Effector memory CD4-positive, alpha-beta T cell (primary cell): ENCODE measurements at regions not wholly inside any gene's neighbourhood (a gene's known extent, or its start where the extent isn't known, plus 50 kb on each side); places are given as distances from the start of the nearest gene placed in this dataset.
"Not testable (repeated sequence)": the region's sequence is repeated elsewhere in the genome, so short reads cannot be mapped to it uniquely, and the experiment has no call there.

Experiments
- DNase-seq, 3 donors: peaks; one replicate each; pipeline ENCODE4 v3.0.0-alpha.2; 2020
- H3K27ac ChIP-seq: 2 replicates; pipeline ENCODE4 v1.7.0; 2013; ENCODE audit warnings: mild to moderate bottlenecking, low read length, moderate library complexity; ENCODE audit not compliant: insufficient read depth, poor library complexity, severe bottlenecking
- H3K27me3 ChIP-seq: replicated peaks from 2 replicates; pipeline ENCODE4 v1.7.0; 2013; ENCODE audit warnings: mild to moderate bottlenecking, low read length; ENCODE audit not compliant: insufficient read depth, control insufficient read depth, poor library complexity, severe bottlenecking
- H3K36me3 ChIP-seq: 2 replicates; pipeline ENCODE4 v1.7.0; 2013; ENCODE audit warnings: mild to moderate bottlenecking, low read length, moderate library complexity; ENCODE audit not compliant: control insufficient read depth, insufficient read depth
- H3K4me1 ChIP-seq: 2 replicates; pipeline ENCODE4 v1.7.0; 2013; ENCODE audit warnings: low read length, mild to moderate bottlenecking; ENCODE audit not compliant: control insufficient read depth, insufficient read depth, poor library complexity, severe bottlenecking
- H3K4me3 ChIP-seq: 2 replicates; pipeline ENCODE4 v1.7.0; 2013; ENCODE audit warnings: low read length, low read depth, mild to moderate bottlenecking; ENCODE audit not compliant: insufficient read depth, poor library complexity, severe bottlenecking
- H3K9me3 ChIP-seq: 2 replicates; pipeline ENCODE4 v1.7.0; 2013; ENCODE audit warnings: mild to moderate bottlenecking, low read length, moderate library complexity; ENCODE audit not compliant: control insufficient read depth

GRCh38 chr7:65797086-65797485, 75.8 kb upstream of the VKORC1L1 start:
- not testable (repeated sequence) for DNase-seq, H3K27ac ChIP-seq, H3K4me3 ChIP-seq, H3K4me1 ChIP-seq, H3K9me3 ChIP-seq, H3K36me3 ChIP-seq, H3K27me3 ChIP-seq

- not testable (repeated sequence) for H3K4me1 ChIP-seq, H3K4me3 ChIP-seq, H3K9me3 ChIP-seq, H3K27me3 ChIP-seq, H3K27ac ChIP-seq, DNase-seq, H3K36me3 ChIP-seq
These were observed 75.3 kb upstream of the VKORC1L1 start for GRCh38 chr7:65797566-65797965.

DNA sequence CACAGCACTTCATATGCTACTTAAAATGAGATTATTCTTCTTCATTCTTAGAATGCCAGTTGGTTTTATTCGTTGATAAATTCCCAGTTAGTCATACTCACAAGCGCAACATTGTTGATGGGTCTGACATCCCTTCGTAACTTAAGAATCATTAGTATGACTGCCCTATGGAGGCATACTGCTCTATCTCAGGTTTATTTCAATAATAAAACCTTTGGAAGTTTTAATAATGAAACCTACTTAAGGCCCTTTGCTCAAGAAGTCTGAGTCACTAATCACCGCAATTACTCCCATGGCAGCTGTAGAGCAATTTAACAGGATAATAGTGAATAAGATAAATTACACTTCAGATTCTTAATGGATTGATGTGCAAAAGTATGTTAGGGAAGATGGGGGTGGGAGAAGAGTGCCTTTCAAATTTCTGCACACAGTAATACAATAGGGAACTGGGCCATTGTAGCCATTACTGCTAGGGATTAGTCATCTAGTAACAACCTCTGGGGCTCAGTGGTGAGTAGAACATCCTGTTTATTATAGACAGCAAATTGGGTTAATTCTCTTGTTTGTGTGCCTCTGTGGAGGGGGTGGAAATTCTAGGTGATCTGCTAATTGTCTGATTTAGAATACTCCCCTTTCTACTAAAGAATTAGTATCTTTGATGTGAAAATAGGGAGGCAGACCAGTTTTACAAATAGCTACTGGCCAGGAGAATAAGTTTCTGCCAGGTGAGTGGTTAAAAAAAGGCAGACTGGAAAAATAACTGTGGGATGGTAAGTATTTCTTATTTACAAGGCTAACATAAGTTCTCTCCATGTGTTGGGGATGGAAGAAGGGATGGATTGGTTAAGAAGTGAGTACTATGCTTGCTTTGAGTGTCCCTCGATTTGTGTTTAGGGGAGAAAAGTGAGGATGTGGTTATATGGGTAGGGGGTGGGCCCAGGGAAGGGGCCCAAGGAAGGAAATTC, 74.5 kb upstream of the VKORC1L1 start:
- Histone ChIP-seq H3K9me3 (no peaks in the 10 kb centered on the region), H3K36me3 (no peaks in the 10 kb centered on the region), H3K4me3 (no peak overlapping the region), H3K27ac (no peak overlapping the region), H3K4me1 (no peaks in the 10 kb centered on the region), H3K27me3 (no peaks in the 10 kb centered on the region)
- DNase-seq: no peak

GRCh38 chr7:65800191-65800590, 72.7 kb upstream of the VKORC1L1 start:
- H3K4me3 ChIP-seq, H3K36me3 ChIP-seq, H3K9me3 ChIP-seq, H3K27me3 ChIP-seq, DNase-seq, H3K4me1 ChIP-seq, H3K27ac ChIP-seq: not testable (repeated sequence)

DNA sequence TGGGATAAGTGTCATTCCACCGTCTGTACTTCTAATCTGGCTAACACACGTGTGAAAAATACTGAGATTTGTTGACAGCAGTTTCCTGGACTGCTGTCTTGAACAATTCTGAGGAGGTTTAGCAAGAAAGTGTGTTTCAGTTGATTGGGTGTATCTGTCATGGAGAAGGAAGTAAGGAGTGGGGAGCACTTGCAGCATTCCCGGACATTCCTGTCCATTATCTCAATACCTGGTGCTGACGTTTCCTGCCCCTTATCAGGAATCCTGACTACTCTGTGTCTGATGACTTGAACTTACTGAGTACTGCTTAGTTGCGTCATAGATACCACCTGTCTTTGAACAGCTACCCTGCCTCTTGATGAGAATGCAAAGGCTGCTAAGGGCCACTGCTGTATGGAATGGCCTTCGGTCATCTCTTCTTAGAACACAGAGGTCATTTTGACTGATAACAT, 72.0 kb upstream of the VKORC1L1 start:
- H3K36me3 ChIP-seq: no peaks in the 10 kb centered on the region
- no peaks in the 10 kb centered on the region for H3K9me3 ChIP-seq
- no peak for DNase-seq
- no peak overlapping the region for H3K4me3 ChIP-seq
- H3K27me3 ChIP-seq: no peaks in the 10 kb centered on the region
- no peak overlapping the region for H3K27ac ChIP-seq
- no peaks in the 10 kb centered on the region for H3K4me1 ChIP-seq

DNA sequence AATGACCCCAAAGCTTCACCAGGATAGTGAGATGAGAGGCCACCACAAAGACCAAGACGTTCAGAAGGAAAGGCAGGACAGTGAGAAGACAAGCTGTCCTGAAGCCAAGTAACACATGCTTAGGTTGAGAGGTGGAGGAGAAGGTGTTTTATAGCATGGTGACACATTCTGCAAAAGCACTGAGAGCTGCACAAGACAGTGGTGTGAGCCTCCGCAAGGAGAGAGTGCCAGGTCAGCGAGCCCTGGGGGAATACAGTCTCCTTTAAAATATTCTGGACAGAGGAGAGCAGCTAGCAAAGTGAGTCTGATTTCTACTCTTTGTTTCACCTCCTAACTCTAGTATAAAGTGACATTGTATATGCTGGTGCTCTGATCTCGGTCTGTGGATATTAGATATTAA, 68.0 kb upstream of the VKORC1L1 start:
- no peak for DNase-seq
- no peaks in the 10 kb centered on the region for H3K9me3 ChIP-seq
- H3K4me3 ChIP-seq: no peak overlapping the region
- H3K27me3 ChIP-seq: no peaks in the 10 kb centered on the region
- H3K4me1 ChIP-seq: no peaks in the 10 kb centered on the region
- H3K36me3 ChIP-seq: no peaks in the 10 kb centered on the region
- no peak overlapping the region for H3K27ac ChIP-seq

DNA sequence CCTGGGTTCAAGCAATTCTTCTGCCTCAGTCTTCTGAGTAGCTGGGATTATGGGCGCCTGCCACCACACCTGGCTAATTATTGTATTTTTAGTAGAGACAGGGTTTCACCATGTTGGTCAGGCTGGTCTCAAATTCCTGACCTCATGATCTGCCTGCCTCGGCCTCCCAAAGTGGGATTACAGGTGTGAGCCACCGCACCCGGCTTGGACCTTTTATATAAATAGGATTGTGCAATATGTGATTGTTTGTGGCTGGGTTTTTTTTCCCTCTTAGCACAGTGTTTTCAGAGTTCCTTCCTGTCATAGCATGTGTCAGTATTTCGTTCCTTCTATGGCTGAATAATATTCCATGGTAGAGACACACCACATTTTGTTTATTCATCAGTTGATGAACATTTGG, 65.8 kb upstream of the VKORC1L1 start:
- not testable (repeated sequence) for H3K4me3 ChIP-seq, H3K9me3 ChIP-seq, DNase-seq, H3K27ac ChIP-seq, H3K27me3 ChIP-seq, H3K36me3 ChIP-seq, H3K4me1 ChIP-seq

- Histone ChIP-seq H3K4me1 (no peaks in the 10 kb centered on the region), H3K27me3 (no peaks in the 10 kb centered on the region), H3K27ac (no peak overlapping the region), H3K9me3 (no peaks in the 10 kb centered on the region), H3K36me3 (no peaks in the 10 kb centered on the region), H3K4me3 (no peak overlapping the region)
- no peak for DNase-seq
These were observed 63.5 kb upstream of the VKORC1L1 start for GRCh38 chr7:65809259-65809981.

DNA sequence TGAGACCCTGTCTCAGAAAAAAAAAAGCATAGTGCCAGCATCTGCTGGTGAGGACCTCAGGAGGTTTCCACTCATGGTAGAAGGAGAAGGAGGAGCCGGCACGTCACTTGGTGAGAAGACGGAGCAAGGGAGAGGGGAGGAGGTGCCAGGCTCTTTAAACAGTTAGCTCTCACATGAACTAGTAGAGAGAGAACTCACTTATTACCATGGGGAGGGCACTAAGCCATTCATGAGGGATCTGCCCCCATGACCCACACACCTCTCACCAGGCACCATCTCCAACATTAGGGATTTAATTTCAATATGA, 62.9 kb upstream of the VKORC1L1 start:
- no peak overlapping the region for H3K4me3 ChIP-seq
- no peaks in the 10 kb centered on the region for H3K36me3 ChIP-seq
- no peak overlapping the region for H3K27ac ChIP-seq
- DNase-seq: no peak
- no peaks in the 10 kb centered on the region for H3K9me3 ChIP-seq
- H3K27me3 ChIP-seq: no peaks in the 10 kb centered on the region
- H3K4me1 ChIP-seq: no peaks in the 10 kb centered on the region

GRCh38 chr7:65812281-65812680, 60.6 kb upstream of the VKORC1L1 start:
- H3K27ac ChIP-seq: no peak overlapping the region
- H3K9me3 ChIP-seq: no peaks in the 10 kb centered on the region
- H3K36me3 ChIP-seq: no peaks in the 10 kb centered on the region
- H3K4me3 ChIP-seq: no peak overlapping the region
- no peaks in the 10 kb centered on the region for H3K4me1 ChIP-seq
- H3K27me3 ChIP-seq: no peaks in the 10 kb centered on the region
- no peak for DNase-seq
